Glutamatergic neuron (in vitro differentiated cells): ENCODE measurements at regions not wholly inside any gene's neighbourhood (a gene's known extent, or its start where the extent isn't known, plus 50 kb on each side); places are given as distances from the start of the nearest gene placed in this dataset.
"Not testable (repeated sequence)": the region's sequence is repeated elsewhere in the genome, so short reads cannot be mapped to it uniquely, and the experiment has no call there.

Experiments
- DNase-seq: peaks from one replicate; pipeline ENCODE4 v3.0.0; 2022
- H3K27ac Mint-ChIP-seq: one replicate; pipeline ENCODE4 v1.8.0; 2020; ENCODE audit warnings: mild to moderate bottlenecking, mixed read lengths, inconsistent platforms; ENCODE audit not compliant: unreplicated experiment
- H3K27me3 Mint-ChIP-seq: one replicate; pipeline ENCODE4 v1.8.0; 2020; ENCODE audit warnings: mild to moderate bottlenecking, moderate library complexity, mixed read lengths, inconsistent platforms; ENCODE audit not compliant: unreplicated experiment
- H3K36me3 Mint-ChIP-seq: one replicate; pipeline ENCODE4 v1.8.0; 2020; ENCODE audit warnings: mild to moderate bottlenecking, mixed read lengths, inconsistent platforms; ENCODE audit not compliant: unreplicated experiment
- H3K4me1 Mint-ChIP-seq: one replicate; pipeline ENCODE4 v1.8.0; 2020; ENCODE audit warnings: mild to moderate bottlenecking, low read depth, mixed read lengths, inconsistent platforms; ENCODE audit not compliant: unreplicated experiment
- H3K4me3 Mint-ChIP-seq: one replicate; pipeline ENCODE4 v1.8.0; 2020; ENCODE audit warnings: mild to moderate bottlenecking, mixed read lengths, inconsistent platforms; ENCODE audit not compliant: unreplicated experiment
- H3K9me3 Mint-ChIP-seq: one replicate; pipeline ENCODE4 v1.8.0; 2020; ENCODE audit warnings: mild to moderate bottlenecking, moderate library complexity, mixed read lengths, inconsistent platforms; ENCODE audit not compliant: unreplicated experiment
- CTCF ChIP-seq: fragments of 200-600 bp; sonication (generic); IDR thresholded peaks from one replicate; pipeline ENCODE4 v1.5.0; 2021; ENCODE audit not compliant: partially characterized antibody, unreplicated experiment

GRCh38 chr6:99711925-99712324 lies 105.3 kb downstream of the PRDM13 start:
- Mint-ChIP-seq H3K36me3 (peaks cover 13% of the 10 kb centered on the region), H3K27me3 (peaks cover 5% of the 10 kb centered on the region), H3K4me1 (peaks cover 14% of the 10 kb centered on the region), H3K9me3 (no peaks in the 10 kb centered on the region), H3K27ac (no peak overlapping the region), H3K4me3 (no peak overlapping the region)
- DNase-seq = no peak
- no peak for TF ChIP-seq CTCF

GRCh38 chr6:99712519-99712918 lies 105.9 kb downstream of the PRDM13 start:
- peaks cover 19% of the 10 kb centered on the region for H3K36me3 Mint-ChIP-seq
- no peak for TF ChIP-seq CTCF
- H3K9me3 Mint-ChIP-seq = no peaks in the 10 kb centered on the region
- H3K27ac Mint-ChIP-seq = no peak overlapping the region
- DNase-seq = no peak
- peak overlapping the region; percentile 61 for H3K4me3 Mint-ChIP-seq
- H3K27me3 Mint-ChIP-seq = peaks cover 3% of the 10 kb centered on the region
- H3K4me1 Mint-ChIP-seq = peaks cover 14% of the 10 kb centered on the region

DNA sequence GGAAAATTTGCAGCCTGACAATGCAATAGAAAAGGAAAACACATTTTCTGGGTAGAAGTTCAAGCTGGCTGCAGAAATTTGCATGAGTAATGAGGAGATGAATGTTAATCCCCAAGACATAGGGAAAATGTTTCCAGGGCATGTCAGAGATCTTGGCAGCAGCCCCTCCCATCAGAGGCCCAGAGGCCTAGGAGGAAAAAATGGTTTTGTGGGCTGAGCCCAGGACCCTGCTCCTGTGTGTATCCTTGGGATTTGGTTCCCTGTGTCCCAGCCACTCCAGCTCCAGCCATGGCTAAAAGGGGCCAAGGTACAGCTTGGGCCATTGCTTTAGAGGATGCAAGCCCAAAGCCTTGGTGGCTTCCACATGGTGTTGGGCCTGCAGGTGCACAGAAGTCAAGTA lies 115.4 kb downstream of the PRDM13 start:
- Mint-ChIP-seq H3K9me3 (peaks cover 11% of the 10 kb centered on the region), H3K36me3 (peaks cover 24% of the 10 kb centered on the region)
- DNase-seq, H3K27ac Mint-ChIP-seq, H3K4me1 Mint-ChIP-seq, H3K27me3 Mint-ChIP-seq, H3K4me3 Mint-ChIP-seq: not testable (repeated sequence)

- H3K36me3 Mint-ChIP-seq, DNase-seq, H3K27ac Mint-ChIP-seq, H3K27me3 Mint-ChIP-seq, H3K4me3 Mint-ChIP-seq, H3K4me1 Mint-ChIP-seq, H3K9me3 Mint-ChIP-seq: not testable (repeated sequence)
Measured at GRCh38 chr6:99730237-99730636, 123.6 kb downstream of the PRDM13 start.

DNA sequence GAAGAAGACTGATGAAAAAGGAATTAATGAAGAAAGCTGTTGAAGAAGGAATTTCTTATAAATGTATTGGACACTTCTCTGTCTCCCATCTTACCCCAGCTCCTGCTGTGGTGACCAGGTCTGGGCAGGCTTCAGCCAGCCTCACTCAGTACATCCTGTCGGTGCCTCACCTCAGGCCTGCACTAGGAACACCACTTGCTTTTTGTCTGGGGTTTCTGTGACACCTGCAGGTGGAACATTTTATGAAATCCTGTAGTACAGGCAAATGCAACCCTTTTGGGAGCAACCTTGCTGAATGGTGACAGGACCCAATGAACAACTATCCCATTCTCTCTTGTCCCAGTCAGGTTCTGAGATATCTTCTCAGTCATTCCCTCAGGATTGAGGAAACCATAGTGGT lies 129.7 kb downstream of the PRDM13 start:
- Mint-ChIP-seq H3K36me3 (no peaks in the 10 kb centered on the region), H3K27me3 (no peaks in the 10 kb centered on the region), H3K27ac (no peak overlapping the region), H3K4me1 (peaks cover 12% of the 10 kb centered on the region), H3K4me3 (no peak overlapping the region), H3K9me3 (no peaks in the 10 kb centered on the region)
- DNase-seq = no peak
- TF ChIP-seq CTCF = no peak

DNA sequence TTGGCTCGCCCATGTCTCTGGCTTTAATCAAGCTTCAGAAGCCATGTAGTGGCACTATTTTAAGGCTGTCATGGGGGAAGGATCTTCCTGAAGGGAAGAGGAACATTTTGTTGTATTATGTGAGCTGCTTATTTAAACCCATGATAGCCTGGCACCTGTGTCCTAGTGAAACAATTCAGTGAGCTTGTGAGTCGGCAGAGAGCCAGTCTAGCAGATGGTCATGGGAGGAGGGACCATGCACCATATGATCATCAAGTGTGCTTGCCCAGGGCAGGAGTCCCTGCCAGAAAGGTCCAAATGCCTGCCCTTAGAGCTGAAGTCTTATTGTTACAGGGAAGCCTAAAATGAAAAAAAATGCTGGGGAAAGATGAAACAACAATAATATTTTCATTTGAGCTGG lies 132.9 kb downstream of the PRDM13 start:
- DNase-seq = no peak
- H3K27ac Mint-ChIP-seq = no peak overlapping the region
- no peaks in the 10 kb centered on the region for H3K36me3 Mint-ChIP-seq
- peaks cover 1% of the 10 kb centered on the region for H3K9me3 Mint-ChIP-seq
- H3K4me1 Mint-ChIP-seq = peaks cover 12% of the 10 kb centered on the region
- no peak for TF ChIP-seq CTCF
- no peaks in the 10 kb centered on the region for H3K27me3 Mint-ChIP-seq
- H3K4me3 Mint-ChIP-seq = no peak overlapping the region
